SK-N-SH treated with all-trans-retinoic acid at 6 μM for 48 hours (cell line): ENCODE measurements at regions not wholly inside any gene's neighbourhood (a gene's known extent, or its start where the extent isn't known, plus 50 kb on each side); places are given as distances from the start of the nearest gene placed in this dataset.

Source experiments
- ATAC-seq: fragments of 200-7000 bp; cut with Tn5 transposase; 3 replicates; pipeline ENCODE4 v1.9.1; 2020; ENCODE audit warnings: mild to moderate bottlenecking, moderate library complexity
- ARNTL ChIP-seq: fragments of 450-650 bp; formaldehyde crosslinking; IDR thresholded peaks from 2 replicates; pipeline ENCODE4 v1.5.0; 2020; ENCODE audit warnings: low read depth, mild to moderate bottlenecking, moderate library complexity, borderline replicate concordance
- BACH2 ChIP-seq: fragments of 250-450 bp; sonication (Bioruptor Pico); IDR thresholded peaks from 2 replicates; pipeline ENCODE4 v1.9.0; 2021; ENCODE audit warnings: mild to moderate bottlenecking, borderline replicate concordance
- GLIS3 ChIP-seq: fragments of 250-450 bp; sonication (Bioruptor Pico); IDR thresholded peaks from 2 replicates; pipeline ENCODE4 v1.5.0; 2020; ENCODE audit warnings: mild to moderate bottlenecking, moderate library complexity
- ISL1 ChIP-seq: fragments of 250-450 bp; sonication (Bioruptor Pico); IDR thresholded peaks from 2 replicates; pipeline ENCODE4 v2.1.2; 2022; ENCODE audit warnings: mild to moderate bottlenecking, moderate library complexity
- OSR1 ChIP-seq: fragments of 250-450 bp; sonication (Bioruptor Pico); IDR thresholded peaks from 2 replicates; pipeline ENCODE4 v1.8.0; 2022; ENCODE audit warnings: moderate library complexity, mild to moderate bottlenecking, inconsistent platforms
- PPARA ChIP-seq: fragments of 250-450 bp; sonication (Bioruptor Pico); IDR thresholded peaks from 2 replicates; pipeline ENCODE4 v1.5.0; 2020; ENCODE audit warnings: mild to moderate bottlenecking, borderline replicate concordance
- RARB ChIP-seq: fragments of 250-450 bp; sonication (Bioruptor Pico); IDR thresholded peaks from 2 replicates; pipeline ENCODE4 v1.8.0; 2021; ENCODE audit warnings: mild to moderate bottlenecking, moderate library complexity
- SNAI2 ChIP-seq: fragments of 250-450 bp; sonication (Bioruptor Pico); IDR thresholded peaks from 2 replicates; pipeline ENCODE4 v1.5.0; 2020; ENCODE audit warnings: mild to moderate bottlenecking, moderate library complexity
- TCF4 ChIP-seq: fragments of 250-450 bp; sonication (Bioruptor Pico); IDR thresholded peaks from 2 replicates; pipeline ENCODE4 v1.8.0; 2021; ENCODE audit warnings: mild to moderate bottlenecking, moderate library complexity, borderline replicate concordance
- TOX ChIP-seq: fragments of 250-450 bp; sonication (Bioruptor Pico); IDR thresholded peaks from 2 replicates; pipeline ENCODE4 v1.8.0; 2021; ENCODE audit warnings: mild to moderate bottlenecking, moderate library complexity, borderline replicate concordance
- ZC3H10 ChIP-seq: fragments of 250-450 bp; sonication (Bioruptor Pico); IDR thresholded peaks from 2 replicates; pipeline ENCODE4 v1.5.1; 2021; ENCODE audit warnings: mild to moderate bottlenecking, moderate library complexity
- ZFP3 ChIP-seq: fragments of 250-450 bp; sonication (Bioruptor Pico); IDR thresholded peaks from 2 replicates; pipeline ENCODE4 v1.5.0; 2020; ENCODE audit warnings: mild to moderate bottlenecking, moderate library complexity
- ZFP30 ChIP-seq: fragments of 450-650 bp; formaldehyde crosslinking; IDR thresholded peaks from 2 replicates; pipeline ENCODE4 v1.5.0; 2022; ENCODE audit warnings: mild to moderate bottlenecking, moderate library complexity
- ZNF565 ChIP-seq: fragments of 450-650 bp; formaldehyde crosslinking; conservative IDR thresholded peaks from 2 replicates; pipeline ENCODE4 v1.5.0; 2020; ENCODE audit warnings: low read depth, mild to moderate bottlenecking, moderate library complexity
- ZNF70 ChIP-seq: fragments of 450-650 bp; formaldehyde crosslinking; IDR thresholded peaks from 2 replicates; pipeline ENCODE4 v1.5.0; 2020; ENCODE audit warnings: mild to moderate bottlenecking, moderate library complexity
- ZNF8 ChIP-seq: fragments of 450-650 bp; formaldehyde crosslinking; IDR thresholded peaks from 2 replicates; pipeline ENCODE4 v1.5.0; 2020; ENCODE audit warnings: mild to moderate bottlenecking, moderate library complexity
- TF ChIP-seq, protein P1 (sequence below): fragments of 250-450 bp; sonication (Bioruptor Pico); IDR thresholded peaks from 2 replicates; pipeline ENCODE4 v1.5.1; 2021; ENCODE audit warnings: mild to moderate bottlenecking, moderate library complexity
- TF ChIP-seq, protein P2 (sequence below): fragments of 250-450 bp; sonication (Bioruptor Pico); IDR thresholded peaks from 2 replicates; pipeline ENCODE4 v1.5.1; 2020; ENCODE audit warnings: low read depth, mild to moderate bottlenecking, moderate library complexity
- TF ChIP-seq, protein P3 (sequence below): fragments of 250-450 bp; sonication (Bioruptor Pico); IDR thresholded peaks from 2 replicates; pipeline ENCODE4 v1.8.0; 2021; ENCODE audit warnings: low read depth, mild to moderate bottlenecking, moderate library complexity, borderline replicate concordance
- TF ChIP-seq, protein P4 (sequence below): fragments of 250-450 bp; sonication (Bioruptor Pico); IDR thresholded peaks from 2 replicates; pipeline ENCODE4 v1.5.0; 2020; ENCODE audit warnings: mild to moderate bottlenecking, moderate library complexity
- TF ChIP-seq, protein P5 (sequence below): fragments of 250-450 bp; sonication (Bioruptor Pico); IDR thresholded peaks from 2 replicates; pipeline ENCODE4 v1.8.0; 2020; ENCODE audit warnings: mild to moderate bottlenecking, moderate library complexity, borderline replicate concordance

DNA sequence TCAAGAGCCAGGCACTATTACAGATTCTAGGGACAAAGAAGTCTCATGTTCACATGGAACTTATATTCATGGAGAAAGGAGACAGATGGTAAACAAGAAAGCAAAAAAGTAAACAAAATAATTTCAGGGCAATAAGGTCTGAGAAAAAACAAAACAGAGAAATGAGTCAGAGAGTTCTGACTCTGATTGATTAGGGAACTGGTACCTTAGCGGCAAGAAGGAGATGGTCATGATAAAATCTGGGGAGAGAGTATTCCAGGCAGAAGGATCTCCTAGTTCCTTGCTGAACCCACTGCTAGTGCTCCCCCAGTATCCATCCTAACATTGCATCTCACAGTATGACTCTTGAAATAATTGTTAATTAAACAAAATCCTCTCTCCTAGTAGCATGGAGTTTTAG lies 161.8 kb upstream of the KLF7 start (continued):
- TF ChIP-seq, protein P1, sequence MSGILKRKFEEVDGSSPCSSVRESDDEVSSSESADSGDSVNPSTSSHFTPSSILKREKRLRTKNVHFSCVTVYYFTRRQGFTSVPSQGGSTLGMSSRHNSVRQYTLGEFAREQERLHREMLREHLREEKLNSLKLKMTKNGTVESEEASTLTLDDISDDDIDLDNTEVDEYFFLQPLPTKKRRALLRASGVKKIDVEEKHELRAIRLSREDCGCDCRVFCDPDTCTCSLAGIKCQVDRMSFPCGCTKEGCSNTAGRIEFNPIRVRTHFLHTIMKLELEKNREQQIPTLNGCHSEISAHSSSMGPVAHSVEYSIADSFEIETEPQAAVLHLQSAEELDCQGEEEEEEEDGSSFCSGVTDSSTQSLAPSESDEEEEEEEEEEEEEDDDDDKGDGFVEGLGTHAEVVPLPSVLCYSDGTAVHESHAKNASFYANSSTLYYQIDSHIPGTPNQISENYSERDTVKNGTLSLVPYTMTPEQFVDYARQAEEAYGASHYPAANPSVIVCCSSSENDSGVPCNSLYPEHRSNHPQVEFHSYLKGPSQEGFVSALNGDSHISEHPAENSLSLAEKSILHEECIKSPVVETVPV: no peak

DNA sequence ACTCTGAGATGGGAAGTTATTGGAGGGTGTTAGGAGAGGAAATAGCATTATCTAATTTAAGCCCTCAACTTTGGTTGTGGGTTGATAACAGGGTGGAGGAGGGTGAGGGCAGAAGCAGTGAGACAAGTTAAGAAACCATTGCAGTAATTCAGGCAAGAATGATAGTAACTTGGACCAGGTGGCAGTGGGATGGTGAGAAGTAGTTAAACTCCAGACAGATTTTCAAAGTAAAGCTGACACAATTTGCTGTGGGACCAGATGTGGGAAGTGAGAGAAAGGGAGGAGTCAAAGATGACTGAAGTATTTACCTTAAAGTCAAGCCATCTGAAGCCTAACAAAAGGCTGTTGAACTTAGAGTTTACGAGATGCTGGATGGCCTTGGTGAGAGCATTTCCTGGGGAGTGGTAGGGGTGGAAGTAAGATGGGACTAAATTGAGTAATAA lies 163.2 kb upstream of the KLF7 start:
- no peak for ATAC-seq
- TF ChIP-seq BACH2 (CRISPR knock-in tag) (no peak), ZC3H10 (CRISPR knock-in tag) (no peak), GLIS3 (no peak), ZFP3 (CRISPR knock-in tag) (no peak)
- TF ChIP-seq, protein P1: no peak
- TF ChIP-seq, protein P2, sequence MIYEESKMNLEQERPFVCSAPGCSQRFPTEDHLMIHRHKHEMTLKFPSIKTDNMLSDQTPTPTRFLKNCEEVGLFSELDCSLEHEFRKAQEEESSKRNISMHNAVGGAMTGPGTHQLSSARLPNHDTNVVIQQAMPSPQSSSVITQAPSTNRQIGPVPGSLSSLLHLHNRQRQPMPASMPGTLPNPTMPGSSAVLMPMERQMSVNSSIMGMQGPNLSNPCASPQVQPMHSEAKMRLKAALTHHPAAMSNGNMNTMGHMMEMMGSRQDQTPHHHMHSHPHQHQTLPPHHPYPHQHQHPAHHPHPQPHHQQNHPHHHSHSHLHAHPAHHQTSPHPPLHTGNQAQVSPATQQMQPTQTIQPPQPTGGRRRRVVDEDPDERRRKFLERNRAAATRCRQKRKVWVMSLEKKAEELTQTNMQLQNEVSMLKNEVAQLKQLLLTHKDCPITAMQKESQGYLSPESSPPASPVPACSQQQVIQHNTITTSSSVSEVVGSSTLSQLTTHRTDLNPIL (CRISPR knock-in tag): no peak
- TF ChIP-seq, protein P3, sequence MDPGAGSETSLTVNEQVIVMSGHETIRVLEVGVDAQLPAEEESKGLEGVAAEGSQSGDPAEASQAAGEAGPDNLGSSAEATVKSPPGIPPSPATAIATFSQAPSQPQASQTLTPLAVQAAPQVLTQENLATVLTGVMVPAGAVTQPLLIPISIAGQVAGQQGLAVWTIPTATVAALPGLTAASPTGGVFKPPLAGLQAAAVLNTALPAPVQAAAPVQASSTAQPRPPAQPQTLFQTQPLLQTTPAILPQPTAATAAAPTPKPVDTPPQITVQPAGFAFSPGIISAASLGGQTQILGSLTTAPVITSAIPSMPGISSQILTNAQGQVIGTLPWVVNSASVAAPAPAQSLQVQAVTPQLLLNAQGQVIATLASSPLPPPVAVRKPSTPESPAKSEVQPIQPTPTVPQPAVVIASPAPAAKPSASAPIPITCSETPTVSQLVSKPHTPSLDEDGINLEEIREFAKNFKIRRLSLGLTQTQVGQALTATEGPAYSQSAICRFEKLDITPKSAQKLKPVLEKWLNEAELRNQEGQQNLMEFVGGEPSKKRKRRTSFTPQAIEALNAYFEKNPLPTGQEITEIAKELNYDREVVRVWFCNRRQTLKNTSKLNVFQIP: no peak

DNA sequence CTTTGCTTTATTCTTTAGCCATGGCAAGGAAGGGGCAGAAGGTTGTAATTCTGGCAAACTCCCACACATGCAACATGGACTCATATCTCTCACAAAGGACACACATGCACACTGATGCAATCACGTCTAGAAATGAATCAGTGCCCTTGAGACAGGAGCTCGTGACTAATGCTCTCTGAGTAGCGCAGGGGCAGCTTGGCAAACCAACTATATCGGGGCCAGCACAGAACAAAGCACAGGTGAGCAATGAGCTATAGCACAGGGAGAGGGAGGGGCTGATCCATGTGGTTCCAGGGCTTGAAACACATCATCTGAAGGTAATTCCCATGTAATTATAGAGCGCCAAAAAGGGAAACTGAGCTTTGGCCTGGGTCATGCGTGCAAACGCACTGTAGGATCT lies 165.2 kb upstream of the KLF7 start:
- peak; percentile 56 for ATAC-seq
- no peak for TF ChIP-seq ZC3H10 (CRISPR knock-in tag)
- 0 out of 2 replicates have a peak, but pooled peaks have one; percentile 34 for TF ChIP-seq ZFP3 (CRISPR knock-in tag)
- 0 out of 2 replicates have a peak, but pooled peaks have one; percentile 14 for TF ChIP-seq ISL1

DNA sequence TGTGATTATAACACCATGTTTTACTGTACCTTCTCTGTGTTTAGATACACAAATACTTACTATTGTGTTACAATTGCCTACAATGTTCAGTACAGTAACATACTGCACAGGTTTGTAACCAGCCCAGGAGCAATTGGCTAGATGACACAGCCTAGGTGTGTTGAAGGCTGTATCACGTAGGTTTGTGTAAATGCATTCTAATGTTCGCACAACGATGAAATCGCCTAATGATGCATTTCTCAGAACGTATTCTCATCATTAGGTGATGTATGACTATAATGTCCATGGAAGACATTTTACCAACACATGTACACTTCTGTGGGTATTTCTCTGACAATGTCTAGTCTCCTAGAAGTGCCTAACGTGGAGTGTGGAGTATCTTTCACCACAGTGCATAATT lies 165.9 kb upstream of the KLF7 start:
- TF ChIP-seq ZNF565 (CRISPR knock-in tag) (no peak), TOX (no peak), ZNF70 (CRISPR knock-in tag) (no peak), SNAI2 (CRISPR knock-in tag) (no peak), ARNTL (no peak), ISL1 (no peak), BACH2 (CRISPR knock-in tag) (no peak), OSR1 (CRISPR knock-in tag) (no peak), TCF4 (no peak), ZFP30 (CRISPR knock-in tag) (no peak), PPARA (no peak), ZC3H10 (CRISPR knock-in tag) (no peak), RARB (no peak), ZNF8 (CRISPR knock-in tag) (no peak), GLIS3 (no peak), ZFP3 (CRISPR knock-in tag) (no peak)
- TF ChIP-seq, protein P1: no peak
- TF ChIP-seq, protein P3: no peak
- TF ChIP-seq, protein P4, sequence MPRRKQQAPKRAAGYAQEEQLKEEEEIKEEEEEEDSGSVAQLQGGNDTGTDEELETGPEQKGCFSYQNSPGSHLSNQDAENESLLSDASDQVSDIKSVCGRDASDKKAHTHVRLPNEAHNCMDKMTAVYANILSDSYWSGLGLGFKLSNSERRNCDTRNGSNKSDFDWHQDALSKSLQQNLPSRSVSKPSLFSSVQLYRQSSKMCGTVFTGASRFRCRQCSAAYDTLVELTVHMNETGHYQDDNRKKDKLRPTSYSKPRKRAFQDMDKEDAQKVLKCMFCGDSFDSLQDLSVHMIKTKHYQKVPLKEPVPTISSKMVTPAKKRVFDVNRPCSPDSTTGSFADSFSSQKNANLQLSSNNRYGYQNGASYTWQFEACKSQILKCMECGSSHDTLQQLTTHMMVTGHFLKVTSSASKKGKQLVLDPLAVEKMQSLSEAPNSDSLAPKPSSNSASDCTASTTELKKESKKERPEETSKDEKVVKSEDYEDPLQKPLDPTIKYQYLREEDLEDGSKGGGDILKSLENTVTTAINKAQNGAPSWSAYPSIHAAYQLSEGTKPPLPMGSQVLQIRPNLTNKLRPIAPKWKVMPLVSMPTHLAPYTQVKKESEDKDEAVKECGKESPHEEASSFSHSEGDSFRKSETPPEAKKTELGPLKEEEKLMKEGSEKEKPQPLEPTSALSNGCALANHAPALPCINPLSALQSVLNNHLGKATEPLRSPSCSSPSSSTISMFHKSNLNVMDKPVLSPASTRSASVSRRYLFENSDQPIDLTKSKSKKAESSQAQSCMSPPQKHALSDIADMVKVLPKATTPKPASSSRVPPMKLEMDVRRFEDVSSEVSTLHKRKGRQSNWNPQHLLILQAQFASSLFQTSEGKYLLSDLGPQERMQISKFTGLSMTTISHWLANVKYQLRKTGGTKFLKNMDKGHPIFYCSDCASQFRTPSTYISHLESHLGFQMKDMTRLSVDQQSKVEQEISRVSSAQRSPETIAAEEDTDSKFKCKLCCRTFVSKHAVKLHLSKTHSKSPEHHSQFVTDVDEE (CRISPR knock-in tag): no peak
- TF ChIP-seq, protein P5, sequence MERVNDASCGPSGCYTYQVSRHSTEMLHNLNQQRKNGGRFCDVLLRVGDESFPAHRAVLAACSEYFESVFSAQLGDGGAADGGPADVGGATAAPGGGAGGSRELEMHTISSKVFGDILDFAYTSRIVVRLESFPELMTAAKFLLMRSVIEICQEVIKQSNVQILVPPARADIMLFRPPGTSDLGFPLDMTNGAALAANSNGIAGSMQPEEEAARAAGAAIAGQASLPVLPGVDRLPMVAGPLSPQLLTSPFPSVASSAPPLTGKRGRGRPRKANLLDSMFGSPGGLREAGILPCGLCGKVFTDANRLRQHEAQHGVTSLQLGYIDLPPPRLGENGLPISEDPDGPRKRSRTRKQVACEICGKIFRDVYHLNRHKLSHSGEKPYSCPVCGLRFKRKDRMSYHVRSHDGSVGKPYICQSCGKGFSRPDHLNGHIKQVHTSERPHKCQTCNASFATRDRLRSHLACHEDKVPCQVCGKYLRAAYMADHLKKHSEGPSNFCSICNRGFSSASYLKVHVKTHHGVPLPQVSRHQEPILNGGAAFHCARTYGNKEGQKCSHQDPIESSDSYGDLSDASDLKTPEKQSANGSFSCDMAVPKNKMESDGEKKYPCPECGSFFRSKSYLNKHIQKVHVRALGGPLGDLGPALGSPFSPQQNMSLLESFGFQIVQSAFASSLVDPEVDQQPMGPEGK: no peak
- ATAC-seq: no peak
